Hepatocyte (in vitro differentiated cells): ENCODE measurements at regions not wholly inside any gene's neighbourhood (a gene's known extent, or its start where the extent isn't known, plus 50 kb on each side); places are given as distances from the start of the nearest gene placed in this dataset.

ENCODE experiments used
- DNase-seq: peaks from one replicate; pipeline ENCODE4 v3.0.0-alpha.2; 2016; ENCODE audit warnings: low spot score
- H2AFZ ChIP-seq: fragments of 200-600 bp; sonication (generic); 2 replicates; pipeline ENCODE4 v1.6.0; 2016; ENCODE audit warnings: antibody characterized with exemption, mild to moderate bottlenecking
- H3K27ac ChIP-seq: fragments of 200-600 bp; sonication (generic); 2 replicates; pipeline ENCODE4 v1.5.1; 2016; ENCODE audit warnings: mild to moderate bottlenecking
- H3K27me3 ChIP-seq: fragments of 200-600 bp; sonication (generic); 2 replicates; pipeline ENCODE4 v1.6.1; 2016
- H3K36me3 ChIP-seq: fragments of 200-600 bp; sonication (generic); replicated peaks from 2 replicates; pipeline ENCODE4 v1.5.1; 2016; ENCODE audit warnings: low read depth; ENCODE audit not compliant: insufficient read depth
- H3K4me1 ChIP-seq: fragments of 200-600 bp; sonication (generic); 2 replicates; pipeline ENCODE4 v1.5.1; 2016; ENCODE audit warnings: mild to moderate bottlenecking, moderate library complexity; ENCODE audit not compliant: insufficient read depth
- H3K4me2 ChIP-seq: fragments of 200-600 bp; sonication (generic); 2 replicates; pipeline ENCODE4 v1.6.0; 2016
- H3K4me3 ChIP-seq: fragments of 200-600 bp; sonication (generic); 2 replicates; pipeline ENCODE4 v1.5.1; 2016; ENCODE audit warnings: mild to moderate bottlenecking
- H3K79me2 ChIP-seq: fragments of 200-600 bp; sonication (generic); 2 replicates; pipeline ENCODE4 v1.6.0; 2017; ENCODE audit warnings: mild to moderate bottlenecking
- H3K9me2 ChIP-seq: fragments of 200-600 bp; sonication (generic); replicated peaks from 2 replicates; pipeline ENCODE4 v1.6.0; 2017; ENCODE audit warnings: mild to moderate bottlenecking; ENCODE audit not compliant: insufficient read depth
- H3K9me3 ChIP-seq: fragments of 200-600 bp; sonication (generic); 2 replicates; pipeline ENCODE4 v1.5.1; 2016; ENCODE audit warnings: low read depth, mild to moderate bottlenecking
- H4K20me1 ChIP-seq: fragments of 200-600 bp; sonication (generic); 2 replicates; pipeline ENCODE4 v1.6.0; 2016; ENCODE audit warnings: mild to moderate bottlenecking; ENCODE audit not compliant: insufficient read depth, poor library complexity, severe bottlenecking
- CTCF ChIP-seq: fragments of 200-600 bp; sonication (generic); IDR thresholded peaks from 2 replicates; pipeline ENCODE4 v1.5.1; 2016; ENCODE audit warnings: antibody characterized with exemption, mild to moderate bottlenecking; ENCODE audit not compliant: poor library complexity
- EZH2 ChIP-seq: fragments of 200-600 bp; sonication (generic); IDR thresholded peaks from 2 replicates; pipeline ENCODE4 v1.6.1; 2016; ENCODE audit warnings: antibody characterized with exemption, mild to moderate bottlenecking, borderline replicate concordance
- EZH2phosphoT487 ChIP-seq: fragments of 200-600 bp; sonication (generic); IDR thresholded peaks from one replicate; pipeline ENCODE4 v1.6.1; 2018; ENCODE audit warnings: antibody characterized with exemption, mild to moderate bottlenecking, low read depth, moderate library complexity; ENCODE audit not compliant: unreplicated experiment, severe bottlenecking
- WGBS: methylation state at CpG from one replicate; pipeline ENCODE4 v1.1.6; 2016; ENCODE audit warnings: low lambda C conversion rate; ENCODE audit errors: missing lambda C conversion rate; 5-methylcytosine and 5-hydroxymethylcytosine counted together

DNA sequence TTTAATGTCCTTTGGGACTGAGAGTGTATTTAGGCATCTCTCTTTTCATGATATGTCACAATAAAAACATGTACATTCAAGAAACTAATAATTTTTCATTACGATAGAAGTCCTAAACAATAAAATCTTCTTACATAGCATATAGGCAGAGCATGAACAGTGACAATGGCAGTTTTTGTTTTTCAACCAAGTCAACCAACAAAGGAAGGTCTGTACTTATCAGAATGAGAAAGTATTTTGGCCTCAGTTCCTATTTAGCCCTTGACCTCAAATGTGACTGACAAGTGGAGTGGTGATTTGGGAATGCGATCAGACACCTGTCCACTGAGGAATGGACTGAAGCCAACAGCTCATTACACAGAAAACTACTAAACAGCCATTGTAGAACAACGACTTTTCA is 219.5 kb downstream of the TMEM161B start:
- no peak for DNase-seq
- no peak overlapping the region for H3K4me2 ChIP-seq
- H3K9me3 ChIP-seq = no peaks in the 10 kb centered on the region
- H3K4me3 ChIP-seq = no peak overlapping the region
- H2AFZ ChIP-seq = no peak overlapping the region
- H3K4me1 ChIP-seq = no peaks in the 10 kb centered on the region
- TF ChIP-seq CTCF = no peak
- no peak for TF ChIP-seq EZH2
- no peak for TF ChIP-seq EZH2phosphoT487
- no peaks in the 10 kb centered on the region for H3K27me3 ChIP-seq
- H4K20me1 ChIP-seq = no peaks in the 10 kb centered on the region
- no peaks in the 10 kb centered on the region for H3K79me2 ChIP-seq
- H3K9me2 ChIP-seq = no peaks in the 10 kb centered on the region
- no peak overlapping the region for H3K27ac ChIP-seq
- 68% methylated on average over 3 of the region's 3 CpGs for WGBS
- H3K36me3 ChIP-seq = no peaks in the 10 kb centered on the region

DNA sequence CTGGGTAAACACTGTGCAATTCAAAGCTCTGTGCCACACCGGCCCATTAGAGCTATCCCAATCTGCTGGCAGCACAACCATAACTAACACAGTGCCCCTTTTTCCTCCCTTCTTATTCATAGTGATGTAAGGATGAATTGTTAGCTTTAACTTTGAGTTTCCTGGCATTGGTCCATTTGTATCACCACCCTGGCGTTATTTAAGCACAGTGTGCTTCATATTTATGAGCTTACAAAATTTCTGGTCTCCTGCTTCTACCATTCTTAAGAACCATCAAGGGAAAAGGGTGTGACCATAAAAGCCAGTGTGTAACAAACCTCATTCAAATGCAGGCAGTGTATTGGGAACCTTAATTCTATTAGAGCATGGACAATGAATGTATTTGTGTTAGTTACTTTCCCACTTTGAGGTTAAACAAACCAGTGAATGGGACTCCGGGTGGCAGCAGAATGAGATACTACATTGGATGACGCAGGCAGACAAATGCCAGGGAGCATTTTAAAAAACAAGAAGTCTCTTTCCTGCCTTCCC is 222.6 kb downstream of the TMEM161B start:
- H2AFZ ChIP-seq = no peak overlapping the region
- H3K36me3 ChIP-seq = no peaks in the 10 kb centered on the region
- no peak overlapping the region for H3K27ac ChIP-seq
- H3K4me1 ChIP-seq = no peaks in the 10 kb centered on the region
- no peak for DNase-seq
- no peaks in the 10 kb centered on the region for H3K9me2 ChIP-seq
- TF ChIP-seq CTCF (no peak), EZH2phosphoT487 (no peak), EZH2 (no peak)
- no peaks in the 10 kb centered on the region for H4K20me1 ChIP-seq
- no peaks in the 10 kb centered on the region for H3K79me2 ChIP-seq
- WGBS = 84% methylated on average over 4 of the region's 4 CpGs
- no peaks in the 10 kb centered on the region for H3K9me3 ChIP-seq
- no peak overlapping the region for H3K4me2 ChIP-seq
- H3K4me3 ChIP-seq = no peak overlapping the region
- no peaks in the 10 kb centered on the region for H3K27me3 ChIP-seq

DNA sequence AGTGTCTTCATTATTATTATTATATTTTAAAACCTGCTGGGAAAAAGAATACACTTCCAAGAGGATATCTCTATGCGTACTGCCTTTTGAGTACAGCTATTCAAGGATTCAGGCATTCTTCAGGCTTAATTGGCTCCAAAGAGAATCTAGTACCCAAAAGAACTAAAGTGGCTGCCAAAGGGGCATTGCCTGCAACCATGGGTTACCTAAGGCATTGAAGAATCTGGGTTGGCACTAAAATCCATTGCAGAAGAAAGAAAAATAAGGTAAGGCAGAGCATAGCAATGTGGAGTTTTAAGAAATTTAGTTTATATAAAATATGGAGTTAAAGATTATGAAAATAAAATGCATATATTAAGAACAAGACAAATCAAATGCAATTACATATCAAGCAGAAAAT is 223.5 kb downstream of the TMEM161B start:
- H3K4me3 ChIP-seq = no peak overlapping the region
- no peaks in the 10 kb centered on the region for H4K20me1 ChIP-seq
- H3K4me1 ChIP-seq = no peaks in the 10 kb centered on the region
- DNase-seq = no peak
- 0% methylated on average over 1 of the region's 1 CpG for WGBS
- H3K79me2 ChIP-seq = no peaks in the 10 kb centered on the region
- H3K27ac ChIP-seq = no peak overlapping the region
- no peaks in the 10 kb centered on the region for H3K27me3 ChIP-seq
- no peaks in the 10 kb centered on the region for H3K9me3 ChIP-seq
- TF ChIP-seq EZH2phosphoT487 = no peak
- TF ChIP-seq EZH2 = no peak
- TF ChIP-seq CTCF = no peak
- H3K4me2 ChIP-seq = no peak overlapping the region
- H3K9me2 ChIP-seq = no peaks in the 10 kb centered on the region
- H2AFZ ChIP-seq = no peak overlapping the region
- no peaks in the 10 kb centered on the region for H3K36me3 ChIP-seq

GRCh38 chr5:88034520-88034919 is 234.1 kb downstream of the TMEM161B start:
- H3K4me2 ChIP-seq = no peak overlapping the region
- no peak overlapping the region for H3K27ac ChIP-seq
- no peaks in the 10 kb centered on the region for H3K79me2 ChIP-seq
- no peak overlapping the region for H3K4me3 ChIP-seq
- H4K20me1 ChIP-seq = no peaks in the 10 kb centered on the region
- no peaks in the 10 kb centered on the region for H3K9me2 ChIP-seq
- 80% methylated on average over 1 of the region's 1 CpG for WGBS
- no peaks in the 10 kb centered on the region for H3K27me3 ChIP-seq
- H3K36me3 ChIP-seq = no peaks in the 10 kb centered on the region
- no peak for DNase-seq
- no peak overlapping the region for H2AFZ ChIP-seq
- H3K4me1 ChIP-seq = no peaks in the 10 kb centered on the region
- H3K9me3 ChIP-seq = no peaks in the 10 kb centered on the region
- TF ChIP-seq CTCF (no peak), EZH2phosphoT487 (no peak), EZH2 (no peak)
